Osteoblast (primary cell): ENCODE measurements at regions not wholly inside any gene's neighbourhood (a gene's known extent, or its start where the extent isn't known, plus 50 kb on each side); places are given as distances from the start of the nearest gene placed in this dataset.

Experiments used
- DNase-seq: peaks from one replicate; pipeline ENCODE4 v3.0.0; 2011; ENCODE audit warnings: low spot score, mixed read lengths; ENCODE audit not compliant: insufficient read length; ENCODE audit errors: missing footprints
- H2AFZ ChIP-seq: 2 replicates; pipeline ENCODE4 v1.6.0; 2011; ENCODE audit warnings: mild to moderate bottlenecking, low read length
- H3K27ac ChIP-seq: 2 replicates; pipeline ENCODE4 v1.5.1; 2011; ENCODE audit warnings: mild to moderate bottlenecking, low read depth, low read length, moderate library complexity
- H3K27me3 ChIP-seq: 2 replicates; pipeline ENCODE4 v1.6.0; 2012; ENCODE audit warnings: mild to moderate bottlenecking, control low read depth, inconsistent platforms, low read length, moderate library complexity; ENCODE audit not compliant: insufficient read depth
- H3K36me3 ChIP-seq: 2 replicates; pipeline ENCODE4 v1.5.1; 2011; ENCODE audit warnings: mild to moderate bottlenecking, low read length, control low read depth, moderate library complexity; ENCODE audit not compliant: insufficient read depth
- H3K4me1 ChIP-seq: 2 replicates; pipeline ENCODE4 v1.5.1; 2011; ENCODE audit warnings: mild to moderate bottlenecking, low read length, control low read depth, moderate library complexity; ENCODE audit not compliant: insufficient read depth
- H3K4me2 ChIP-seq: 2 replicates; pipeline ENCODE4 v1.6.0; 2011; ENCODE audit warnings: mild to moderate bottlenecking, low read length; ENCODE audit not compliant: insufficient read depth
- H3K4me3 ChIP-seq: fragments of 200-600 bp; sonication (generic); 3 replicates; pipeline ENCODE4 v1.5.1; 2012; ENCODE audit warnings: mild to moderate bottlenecking, low read length, inconsistent platforms; ENCODE audit not compliant: insufficient read depth
- H3K79me2 ChIP-seq: 2 replicates; pipeline ENCODE4 v1.6.0; 2012; ENCODE audit warnings: mild to moderate bottlenecking, low read length, control low read depth, inconsistent platforms; ENCODE audit not compliant: insufficient read depth
- H3K9me3 ChIP-seq: 2 replicates; pipeline ENCODE4 v1.5.1; 2011; ENCODE audit warnings: low read depth, low read length, control low read depth
- H4K20me1 ChIP-seq: 2 replicates; pipeline ENCODE4 v1.6.0; 2012; ENCODE audit warnings: mild to moderate bottlenecking, low read length, control low read depth; ENCODE audit not compliant: insufficient read depth
- CTCF ChIP-seq: IDR thresholded peaks from 2 replicates; pipeline ENCODE4 v1.5.1; 2011; ENCODE audit warnings: mild to moderate bottlenecking, low read depth, low read length, moderate library complexity; ENCODE audit errors: extremely low read depth

- Histone ChIP-seq H3K4me2 (no peak overlapping the region), H4K20me1 (no peaks in the 10 kb centered on the region), H3K4me1 (no peaks in the 10 kb centered on the region), H3K4me3 (no peak overlapping the region), H3K27me3 (peaks cover 9% of the 10 kb centered on the region), H2AFZ (no peak overlapping the region), H3K27ac (no peak overlapping the region), H3K9me3 (no peaks in the 10 kb centered on the region), H3K79me2 (no peaks in the 10 kb centered on the region), H3K36me3 (no peaks in the 10 kb centered on the region)
- no peak for DNase-seq
- no peak for TF ChIP-seq CTCF
These were observed 189.0 kb downstream of the ANKRD60 start for GRCh38 chr20:58039274-58040092.

- no peak overlapping the region for H3K27ac ChIP-seq
- no peaks in the 10 kb centered on the region for H3K36me3 ChIP-seq
- no peaks in the 10 kb centered on the region for H4K20me1 ChIP-seq
- no peak overlapping the region for H2AFZ ChIP-seq
- no peak overlapping the region for H3K4me2 ChIP-seq
- DNase-seq, result no peak
- H3K9me3 ChIP-seq, result no peaks in the 10 kb centered on the region
- H3K27me3 ChIP-seq, result peaks cover 9% of the 10 kb centered on the region
- H3K79me2 ChIP-seq, result no peaks in the 10 kb centered on the region
- no peak for TF ChIP-seq CTCF
- no peak overlapping the region for H3K4me3 ChIP-seq
- H3K4me1 ChIP-seq, result no peaks in the 10 kb centered on the region
These were observed 190.3 kb downstream of the ANKRD60 start for GRCh38 chr20:58038123-58038654.

- no peak overlapping the region for H3K27ac ChIP-seq
- H3K4me1 ChIP-seq, result no peaks in the 10 kb centered on the region
- H2AFZ ChIP-seq, result no peak overlapping the region
- no peak overlapping the region for H3K4me2 ChIP-seq
- H4K20me1 ChIP-seq, result no peaks in the 10 kb centered on the region
- H3K9me3 ChIP-seq, result no peaks in the 10 kb centered on the region
- H3K4me3 ChIP-seq, result no peak overlapping the region
- H3K79me2 ChIP-seq, result no peaks in the 10 kb centered on the region
- H3K27me3 ChIP-seq, result peaks cover 9% of the 10 kb centered on the region
- no peaks in the 10 kb centered on the region for H3K36me3 ChIP-seq
- DNase-seq, result no peak
- no peak for TF ChIP-seq CTCF
These were observed 190.8 kb downstream of the ANKRD60 start for GRCh38 chr20:58037631-58038030.

GRCh38 chr20:58033026-58033536 lies 195.4 kb downstream of the ANKRD60 start:
- H3K4me1 ChIP-seq, result no peaks in the 10 kb centered on the region
- H3K79me2 ChIP-seq, result no peaks in the 10 kb centered on the region
- H3K4me3 ChIP-seq, result no peak overlapping the region
- H4K20me1 ChIP-seq, result no peaks in the 10 kb centered on the region
- H3K4me2 ChIP-seq, result no peak overlapping the region
- H3K9me3 ChIP-seq, result no peaks in the 10 kb centered on the region
- DNase-seq, result no peak
- H3K27ac ChIP-seq, result no peak overlapping the region
- no peak overlapping the region for H2AFZ ChIP-seq
- no peaks in the 10 kb centered on the region for H3K36me3 ChIP-seq
- H3K27me3 ChIP-seq, result no peaks in the 10 kb centered on the region
- TF ChIP-seq CTCF, result no peak
